ENCODE measurements at regions not wholly inside any gene's neighbourhood (a gene's known extent, or its start where the extent isn't known, plus 50 kb on each side); places are given as distances from the start of the nearest gene placed in this dataset.

DNA sequence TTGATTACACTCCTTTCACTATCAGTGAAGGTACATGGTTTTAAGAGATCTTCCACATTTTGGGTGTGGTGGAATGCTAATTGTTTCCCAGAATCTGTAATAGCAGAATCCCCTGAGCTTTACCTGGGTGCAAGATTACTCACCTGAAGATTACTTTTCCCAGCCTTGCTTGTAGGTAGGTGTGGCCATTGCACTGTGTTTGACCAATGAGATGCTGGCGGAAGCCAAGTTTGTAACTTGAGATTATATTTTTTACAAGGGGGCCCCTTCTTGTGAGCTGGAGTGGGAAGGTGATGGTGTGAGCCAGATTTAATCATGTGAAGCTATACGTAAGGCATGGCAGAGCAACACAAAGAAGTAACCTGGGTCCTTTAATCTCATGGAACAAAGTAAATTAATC is 294.3 kb downstream of the TOX3 start:
- Histone ChIP-seq H3K9me2 (ENCODE audit: insufficient read depth) (no peaks in the 10 kb centered on the region), H3K4me1 (replicated peaks; ENCODE audit: insufficient read depth) (no peaks in the 10 kb centered on the region), H3K27me3 (ENCODE audit: insufficient read depth, low read depth) (0 out of 2 replicates have a peak, but pooled peaks cover under 1% of the 10 kb centered on the region), H3K36me3 (ENCODE audit: low read depth) (no peaks in the 10 kb centered on the region), H3K9me3 (ENCODE audit: insufficient read depth, low read depth) (no peaks in the 10 kb centered on the region), H3K27ac (no peak overlapping the region), H3K4me3 (no peak overlapping the region), H3F3A (ENCODE audit: insufficient read depth, low read depth) (no peaks in the 10 kb centered on the region), H2AFZ (no peak overlapping the region), H3K79me2 (ENCODE audit: low read depth) (no peaks in the 10 kb centered on the region), H3K4me2 (no peak overlapping the region), H4K20me1 (ENCODE audit: insufficient read depth) (no peaks in the 10 kb centered on the region)
- DNase-seq = no peak
- no TSS peak for BruUV-seq (replicated peaks)
- POLR2A ChIA-PET (ENCODE audit: unreplicated experiment) = no interaction called here
- TF ChIP-seq CTCF (conservative IDR thresholded peaks at IDR 0.05) (no peak), EZH2 (IDR thresholded peaks at IDR 0.05; ENCODE audit: low read depth) (no peak)
- intact Hi-C loops (cut with micrococcal nuclease; ENCODE audit: unreplicated experiment) = no loop called here
- CTCF ChIA-PET = no interaction called here

GRCh38 chr16:52251495-52251894 is 295.4 kb downstream of the TOX3 start:
- Histone ChIP-seq H3K4me1 (replicated peaks; ENCODE audit: insufficient read depth) (no peaks in the 10 kb centered on the region), H3K4me2 (no peak overlapping the region), H3F3A (ENCODE audit: insufficient read depth, low read depth) (no peaks in the 10 kb centered on the region), H3K27ac (no peak overlapping the region), H4K20me1 (ENCODE audit: insufficient read depth) (no peaks in the 10 kb centered on the region), H3K36me3 (ENCODE audit: low read depth) (no peaks in the 10 kb centered on the region), H3K4me3 (no peak overlapping the region), H3K27me3 (ENCODE audit: insufficient read depth, low read depth) (no peaks in the 10 kb centered on the region), H3K9me2 (ENCODE audit: insufficient read depth) (no peaks in the 10 kb centered on the region), H2AFZ (no peak overlapping the region), H3K79me2 (ENCODE audit: low read depth) (no peaks in the 10 kb centered on the region), H3K9me3 (ENCODE audit: insufficient read depth, low read depth) (no peaks in the 10 kb centered on the region)
- no peak for TF ChIP-seq CTCF (conservative IDR thresholded peaks at IDR 0.05)
- TF ChIP-seq EZH2 (IDR thresholded peaks at IDR 0.05; ENCODE audit: low read depth) = no peak
- BruUV-seq (replicated peaks) = no TSS peak
- ChIA-PET CTCF (no interaction called here), POLR2A (ENCODE audit: unreplicated experiment) (no interaction called here)
- DNase-seq = no peak
- intact Hi-C loops (cut with micrococcal nuclease; ENCODE audit: unreplicated experiment) = no loop called here

GRCh38 chr16:52247737-52248136 is 299.2 kb downstream of the TOX3 start:
- no peak overlapping the region for H3K4me3 ChIP-seq
- no peaks in the 10 kb centered on the region for H3F3A ChIP-seq (ENCODE audit: insufficient read depth, low read depth)
- CTCF ChIA-PET = no interaction called here
- H3K9me3 ChIP-seq (ENCODE audit: insufficient read depth, low read depth) = no peaks in the 10 kb centered on the region
- no peak overlapping the region for H3K4me2 ChIP-seq
- POLR2A ChIA-PET (ENCODE audit: unreplicated experiment) = no interaction called here
- no peaks in the 10 kb centered on the region for H3K9me2 ChIP-seq (ENCODE audit: insufficient read depth)
- TF ChIP-seq EZH2 (IDR thresholded peaks at IDR 0.05; ENCODE audit: low read depth) (no peak), CTCF (conservative IDR thresholded peaks at IDR 0.05) (no peak)
- H4K20me1 ChIP-seq (ENCODE audit: insufficient read depth) = no peaks in the 10 kb centered on the region
- DNase-seq = no peak
- no peak overlapping the region for H2AFZ ChIP-seq
- no peaks in the 10 kb centered on the region for H3K27me3 ChIP-seq (ENCODE audit: insufficient read depth, low read depth)
- no peaks in the 10 kb centered on the region for H3K79me2 ChIP-seq (ENCODE audit: low read depth)
- no peaks in the 10 kb centered on the region for H3K4me1 ChIP-seq (replicated peaks; ENCODE audit: insufficient read depth)
- intact Hi-C loops (cut with micrococcal nuclease; ENCODE audit: unreplicated experiment) = no loop called here
- no peaks in the 10 kb centered on the region for H3K36me3 ChIP-seq (ENCODE audit: low read depth)
- no TSS peak for BruUV-seq (replicated peaks)
- no peak overlapping the region for H3K27ac ChIP-seq
